H9 (cell line): ENCODE measurements at regions not wholly inside any gene's neighbourhood (a gene's known extent, or its start where the extent isn't known, plus 50 kb on each side); places are given as distances from the start of the nearest gene placed in this dataset.

Experiments
- DNase-seq: peaks from one replicate; pipeline ENCODE4 v3.0.0-alpha.2; 2017
- H2AFZ ChIP-seq: one replicate; pipeline ENCODE4 v1.6.1; 2013; ENCODE audit warnings: mild to moderate bottlenecking, low read length, control low read depth, moderate library complexity
- H2AK5ac ChIP-seq: 2 replicates; pipeline ENCODE4 v1.6.1; 2013; ENCODE audit warnings: low read length, control low read depth, mixed read lengths; ENCODE audit not compliant: insufficient read length
- H2BK120ac ChIP-seq: one replicate; pipeline ENCODE4 v1.6.1; 2013; ENCODE audit warnings: low read depth, mild to moderate bottlenecking, low read length, control low read depth, inconsistent platforms; ENCODE audit not compliant: poor library complexity, severe bottlenecking
- H2BK12ac ChIP-seq: 2 replicates; pipeline ENCODE4 v1.6.1; 2013; ENCODE audit warnings: low read length, control low read depth, mixed read lengths, low read depth; ENCODE audit not compliant: insufficient read length
- H2BK15ac ChIP-seq: 2 replicates; pipeline ENCODE4 v1.6.1; 2013; ENCODE audit warnings: low read depth, low read length, control low read depth
- H2BK20ac ChIP-seq: one replicate; pipeline ENCODE4 v1.6.1; 2013; ENCODE audit warnings: low read depth, mild to moderate bottlenecking, low read length, control low read depth, inconsistent platforms; ENCODE audit not compliant: poor library complexity, severe bottlenecking
- H2BK5ac ChIP-seq: 2 replicates; pipeline ENCODE4 v1.6.1; 2013; ENCODE audit warnings: low read length, control low read depth, mixed read lengths; ENCODE audit not compliant: insufficient read length
- H3K14ac ChIP-seq: 2 replicates; pipeline ENCODE4 v1.6.1; 2013; ENCODE audit warnings: low read length, control low read depth; ENCODE audit not compliant: insufficient read depth
- H3K18ac ChIP-seq: 2 replicates; pipeline ENCODE4 v1.6.1; 2013; ENCODE audit warnings: low read depth, mild to moderate bottlenecking, mixed read lengths, low read length, control low read depth; ENCODE audit not compliant: insufficient read length
- H3K23ac ChIP-seq: 2 replicates; pipeline ENCODE4 v1.6.1; 2013; ENCODE audit warnings: low read length, control low read depth, mixed read lengths, low read depth; ENCODE audit not compliant: insufficient read length
- H3K23me2 ChIP-seq: 2 replicates; pipeline ENCODE4 v1.6.1; 2013; ENCODE audit warnings: low read depth, mild to moderate bottlenecking, mixed read lengths, low read length, control low read depth; ENCODE audit not compliant: insufficient read length, poor library complexity, severe bottlenecking
- H3K27ac ChIP-seq: 2 replicates; pipeline ENCODE4 v1.5.1; 2013; ENCODE audit warnings: low read length, control low read depth, mixed read lengths, low read depth; ENCODE audit not compliant: insufficient read length
- H3K27me3 ChIP-seq: 2 replicates; pipeline ENCODE4 v1.6.1; 2013; ENCODE audit warnings: low read length, control low read depth, inconsistent platforms; ENCODE audit not compliant: insufficient read depth
- H3K4ac ChIP-seq: 2 replicates; pipeline ENCODE4 v1.6.1; 2013; ENCODE audit warnings: low read depth, mild to moderate bottlenecking, control low read depth, inconsistent platforms, low read length, moderate library complexity
- H3K4me1 ChIP-seq: 2 replicates; pipeline ENCODE4 v1.6.1; 2013; ENCODE audit warnings: low read length, control low read depth, inconsistent platforms; ENCODE audit not compliant: insufficient read depth
- H3K4me2 ChIP-seq: 2 replicates; pipeline ENCODE4 v1.6.1; 2013; ENCODE audit warnings: low read length, control low read depth, mixed read lengths; ENCODE audit not compliant: insufficient read length, insufficient read depth
- H3K56ac ChIP-seq: 2 replicates; pipeline ENCODE4 v1.6.1; 2013; ENCODE audit warnings: low read depth, mild to moderate bottlenecking, mixed read lengths, low read length, control low read depth; ENCODE audit not compliant: insufficient read length
- H3K79me1 ChIP-seq: 2 replicates; pipeline ENCODE4 v1.6.1; 2013; ENCODE audit warnings: low read depth, mild to moderate bottlenecking, moderate library complexity, low read length, control low read depth, inconsistent platforms; ENCODE audit not compliant: insufficient read depth, poor library complexity, severe bottlenecking
- H3K79me2 ChIP-seq: 2 replicates; pipeline ENCODE4 v1.6.1; 2013; ENCODE audit warnings: low read length, control low read depth, inconsistent platforms; ENCODE audit not compliant: insufficient read depth
- H3K9ac ChIP-seq: 2 replicates; pipeline ENCODE4 v1.6.1; 2013; ENCODE audit warnings: low read length, control low read depth, mixed read lengths; ENCODE audit not compliant: insufficient read length; ENCODE audit errors: extremely low read depth
- H3K9me3 ChIP-seq: one replicate; pipeline ENCODE4 v1.6.1; 2013; ENCODE audit warnings: low read depth, low read length, inconsistent platforms; ENCODE audit not compliant: control insufficient read depth
- H3T11ph ChIP-seq: one replicate; pipeline ENCODE4 v1.6.1; 2013; ENCODE audit warnings: mild to moderate bottlenecking, low read length, control low read depth, inconsistent platforms
- H4K20me1 ChIP-seq: one replicate; pipeline ENCODE4 v1.6.1; 2013; ENCODE audit not compliant: control insufficient read depth, insufficient read length, insufficient read depth
- H4K5ac ChIP-seq: 2 replicates; pipeline ENCODE4 v1.6.1; 2013; ENCODE audit warnings: low read depth, mild to moderate bottlenecking, mixed read lengths, low read length, control low read depth; ENCODE audit not compliant: insufficient read length
- H4K8ac ChIP-seq: replicated peaks from 2 replicates; pipeline ENCODE4 v1.6.1; 2013; ENCODE audit warnings: low read length, control low read depth, mixed read lengths, low read depth; ENCODE audit not compliant: insufficient read length
- H4K91ac ChIP-seq: 2 replicates; pipeline ENCODE4 v1.6.1; 2013; ENCODE audit warnings: low read depth, mild to moderate bottlenecking, moderate library complexity, mixed read lengths, low read length, control low read depth; ENCODE audit not compliant: insufficient read length
- H3K27ac Mint-ChIP-seq, 3 experiments: 2 replicates in 2 of 3; 3 replicates in 1 of 3; pipeline ENCODE4 v1.8.0; 2020 to 2021; ENCODE audit warnings: mixed read lengths in 3 of 3, mild to moderate bottlenecking in 1 of 3, moderate library complexity in 1 of 3
- H3K27me3 Mint-ChIP-seq: 2 replicates; pipeline ENCODE4 v1.8.0; 2021; ENCODE audit warnings: low read depth, mild to moderate bottlenecking, moderate library complexity, mixed read lengths
- H3K36me3 Mint-ChIP-seq, 3 experiments: 2 replicates in 2 of 3; 3 replicates in 1 of 3; pipeline ENCODE4 v1.8.0; 2020 to 2021; ENCODE audit warnings: low read depth in 3 of 3, mixed read lengths in 3 of 3; ENCODE audit not compliant: insufficient read depth in 1 of 3
- H3K4me1 Mint-ChIP-seq, 2 experiments: 2 replicates each; pipeline ENCODE4 v1.8.0; 2020; ENCODE audit warnings: mixed read lengths in 2 of 2
- H3K4me3 Mint-ChIP-seq, 2 experiments: 2 replicates in 1 of 2; 3 replicates in 1 of 2; pipeline ENCODE4 v1.8.0; 2020 to 2021; ENCODE audit warnings: mild to moderate bottlenecking in 2 of 2, mixed read lengths in 2 of 2, moderate library complexity in 1 of 2
- H3K9me3 Mint-ChIP-seq, 2 experiments: 2 replicates in 1 of 2; 3 replicates in 1 of 2; pipeline ENCODE4 v1.8.0; 2020; ENCODE audit warnings: mild to moderate bottlenecking in 2 of 2, mixed read lengths in 2 of 2, moderate library complexity in 1 of 2
- WGBS: extraction: QIAGEN DNeasy Blood & Tissue Kit; methylation state at CpG from one replicate; pipeline ENCODE4 v1.1.7; 2013; ENCODE audit warnings: missing lambda C conversion rate, low lambda C conversion rate, mixed read lengths; ENCODE audit not compliant: insufficient read length; ENCODE audit errors: extremely low coverage; 5-methylcytosine and 5-hydroxymethylcytosine counted together
- TF ChIP-seq, protein P1 (sequence below): fragments of 200-600 bp; sonication (generic); conservative IDR thresholded peaks from 3 replicates; pipeline ENCODE4 v1.8.0; 2021; ENCODE audit warnings: antibody characterized with exemption, mild to moderate bottlenecking

DNA sequence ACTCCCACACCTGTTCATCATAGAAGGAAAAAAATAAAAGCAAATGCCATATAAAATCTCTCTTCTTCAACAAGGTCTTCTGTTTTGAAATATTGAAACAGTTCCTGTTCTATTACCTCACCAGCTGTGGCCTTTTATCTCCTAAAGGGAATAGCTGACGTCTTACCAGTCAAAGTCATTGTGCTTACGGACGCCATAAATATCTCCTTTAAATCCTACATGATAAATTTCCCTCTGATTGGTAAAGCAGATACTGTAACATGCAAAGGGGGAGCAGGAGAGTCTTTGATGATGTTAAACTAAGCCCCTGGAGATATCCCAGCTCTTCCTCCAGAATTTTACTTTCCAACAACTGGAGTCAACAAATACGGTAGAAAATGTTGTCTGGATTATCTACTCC lies 168.4 kb downstream of the ZC3H11B start:
- Histone ChIP-seq H2AFZ (no peak overlapping the region), H2BK20ac (no peak overlapping the region), H3K56ac (no peak overlapping the region), H3K79me2 (no peaks in the 10 kb centered on the region), H4K91ac (no peak overlapping the region), H4K5ac (no peak overlapping the region), H3K14ac (no peak overlapping the region), H3K27ac (no peak overlapping the region), H3K27me3 (no peaks in the 10 kb centered on the region), H2BK120ac (no peak overlapping the region), H3K18ac (no peak overlapping the region), H3T11ph (no peak overlapping the region), H3K4me2 (no peak overlapping the region), H3K23me2 (no peaks in the 10 kb centered on the region), H3K9me3 (no peaks in the 10 kb centered on the region), H3K23ac (no peak overlapping the region), H2BK5ac (no peak overlapping the region), H3K9ac (no peak overlapping the region), H2AK5ac (no peak overlapping the region), H3K79me1 (no peaks in the 10 kb centered on the region), H3K4ac (no peak overlapping the region), H4K20me1 (no peaks in the 10 kb centered on the region), H3K4me1 (no peaks in the 10 kb centered on the region; the same call in 1 of the 2 replicates), H2BK15ac (no peak overlapping the region), H2BK12ac (no peak overlapping the region), H4K8ac (no peak overlapping the region)
- no CpG with 5 or more reads among the region's 4 CpGs for WGBS
- no peak overlapping the region; a peak in 1 of 7 replicates for H3K27ac Mint-ChIP-seq
- no peaks in the 10 kb centered on the region for H3K36me3 Mint-ChIP-seq
- no peak overlapping the region for H3K4me3 Mint-ChIP-seq
- H3K9me3 Mint-ChIP-seq, result no peaks in the 10 kb centered on the region
- no peaks in the 10 kb centered on the region for H3K27me3 Mint-ChIP-seq
- TF ChIP-seq, protein P1, sequence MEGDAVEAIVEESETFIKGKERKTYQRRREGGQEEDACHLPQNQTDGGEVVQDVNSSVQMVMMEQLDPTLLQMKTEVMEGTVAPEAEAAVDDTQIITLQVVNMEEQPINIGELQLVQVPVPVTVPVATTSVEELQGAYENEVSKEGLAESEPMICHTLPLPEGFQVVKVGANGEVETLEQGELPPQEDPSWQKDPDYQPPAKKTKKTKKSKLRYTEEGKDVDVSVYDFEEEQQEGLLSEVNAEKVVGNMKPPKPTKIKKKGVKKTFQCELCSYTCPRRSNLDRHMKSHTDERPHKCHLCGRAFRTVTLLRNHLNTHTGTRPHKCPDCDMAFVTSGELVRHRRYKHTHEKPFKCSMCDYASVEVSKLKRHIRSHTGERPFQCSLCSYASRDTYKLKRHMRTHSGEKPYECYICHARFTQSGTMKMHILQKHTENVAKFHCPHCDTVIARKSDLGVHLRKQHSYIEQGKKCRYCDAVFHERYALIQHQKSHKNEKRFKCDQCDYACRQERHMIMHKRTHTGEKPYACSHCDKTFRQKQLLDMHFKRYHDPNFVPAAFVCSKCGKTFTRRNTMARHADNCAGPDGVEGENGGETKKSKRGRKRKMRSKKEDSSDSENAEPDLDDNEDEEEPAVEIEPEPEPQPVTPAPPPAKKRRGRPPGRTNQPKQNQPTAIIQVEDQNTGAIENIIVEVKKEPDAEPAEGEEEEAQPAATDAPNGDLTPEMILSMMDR, result no peak
- peaks cover 5 to 7% of the 10 kb centered on the region in 2 experiments for H3K4me1 Mint-ChIP-seq
- DNase-seq, result no peak
